MCF 10A (cell line): ENCODE measurements at regions not wholly inside any gene's neighbourhood (a gene's known extent, or its start where the extent isn't known, plus 50 kb on each side); places are given as distances from the start of the nearest gene placed in this dataset.

Experiments
- BruUV-seq: library from RNA; stranded (reverse); fragments of 400-500 nt; replicated peaks from 2 replicates; lab custom pipeline; 2021; lab: Mats Ljungman, UMichigan
- CTCF ChIA-PET: fragments of 300-600 bp; sonication (Branson Sonifier 250); formaldehyde crosslinking; extraction: SDS; loops from one replicate; lab custom pipeline; 2021; ENCODE audit warnings: antibody characterized with exemption, inconsistent platforms; lab: Yijun Ruan, JAX
- POLR2A ChIA-PET: fragments of 300-600, 350-650 bp; sonication (Branson Sonifier 250); formaldehyde crosslinking; extraction: SDS; loops from one replicate; lab custom pipeline; 2020; ENCODE audit warnings: antibody characterized with exemption, inconsistent platforms; lab: Yijun Ruan, JAX
- DNase-seq: peaks from one replicate; pipeline ENCODE4 v3.0.0-alpha.2; 2018; ENCODE audit not compliant: unreplicated experiment
- H3K27ac Mint-ChIP-seq: one replicate; pipeline ENCODE4 v1.8.0; 2022; ENCODE audit warnings: mild to moderate bottlenecking, low read depth, mixed read lengths; ENCODE audit not compliant: unreplicated experiment
- H3K27me3 Mint-ChIP-seq: one replicate; pipeline ENCODE4 v1.8.0; 2022; ENCODE audit warnings: mixed read lengths; ENCODE audit not compliant: insufficient read depth, unreplicated experiment
- H3K36me3 Mint-ChIP-seq: one replicate; pipeline ENCODE4 v1.8.0; 2022; ENCODE audit warnings: mild to moderate bottlenecking, moderate library complexity, mixed read lengths; ENCODE audit not compliant: insufficient read depth, unreplicated experiment
- H3K4me1 Mint-ChIP-seq: one replicate; pipeline ENCODE4 v1.8.0; 2022; ENCODE audit warnings: mixed read lengths; ENCODE audit not compliant: insufficient read depth, unreplicated experiment
- H3K4me3 Mint-ChIP-seq: one replicate; pipeline ENCODE4 v1.8.0; 2022; ENCODE audit warnings: mild to moderate bottlenecking, moderate library complexity, mixed read lengths; ENCODE audit not compliant: unreplicated experiment
- H3K9me3 Mint-ChIP-seq: one replicate; pipeline ENCODE4 v1.8.0; 2022; ENCODE audit warnings: mixed read lengths; ENCODE audit not compliant: unreplicated experiment
- intact Hi-C: fragments of 100-400 bp; cut with micrococcal nuclease; formaldehyde crosslinking; loops from 2 replicates; pipeline ENCODE4 v1.14.1; 2022
- TF ChIP-seq, protein P1 (sequence below): fragments of 200-600 bp; IDR thresholded peaks from one replicate; pipeline ENCODE4 v1.8.0; 2022; ENCODE audit warnings: antibody characterized with exemption, mild to moderate bottlenecking; ENCODE audit not compliant: unreplicated experiment

GRCh38 chr4:106450249-106450648 lies 81.7 kb upstream of the GIMD1 start:
- Mint-ChIP-seq H3K27ac (no peak overlapping the region), H3K9me3 (no peaks in the 10 kb centered on the region), H3K27me3 (no peaks in the 10 kb centered on the region), H3K4me3 (no peak overlapping the region), H3K36me3 (no peaks in the 10 kb centered on the region), H3K4me1 (no peaks in the 10 kb centered on the region)
- DNase-seq: no peak
- ChIA-PET CTCF (interaction anchor here (0.5 kb wide), 1 partner anchor 408 kb away, joined by 3 read pairs; no protein-coding TSS in a partner anchor), POLR2A (no interaction called here)
- intact Hi-C loops: no loop called here
- BruUV-seq: no TSS peak
- TF ChIP-seq, protein P1, sequence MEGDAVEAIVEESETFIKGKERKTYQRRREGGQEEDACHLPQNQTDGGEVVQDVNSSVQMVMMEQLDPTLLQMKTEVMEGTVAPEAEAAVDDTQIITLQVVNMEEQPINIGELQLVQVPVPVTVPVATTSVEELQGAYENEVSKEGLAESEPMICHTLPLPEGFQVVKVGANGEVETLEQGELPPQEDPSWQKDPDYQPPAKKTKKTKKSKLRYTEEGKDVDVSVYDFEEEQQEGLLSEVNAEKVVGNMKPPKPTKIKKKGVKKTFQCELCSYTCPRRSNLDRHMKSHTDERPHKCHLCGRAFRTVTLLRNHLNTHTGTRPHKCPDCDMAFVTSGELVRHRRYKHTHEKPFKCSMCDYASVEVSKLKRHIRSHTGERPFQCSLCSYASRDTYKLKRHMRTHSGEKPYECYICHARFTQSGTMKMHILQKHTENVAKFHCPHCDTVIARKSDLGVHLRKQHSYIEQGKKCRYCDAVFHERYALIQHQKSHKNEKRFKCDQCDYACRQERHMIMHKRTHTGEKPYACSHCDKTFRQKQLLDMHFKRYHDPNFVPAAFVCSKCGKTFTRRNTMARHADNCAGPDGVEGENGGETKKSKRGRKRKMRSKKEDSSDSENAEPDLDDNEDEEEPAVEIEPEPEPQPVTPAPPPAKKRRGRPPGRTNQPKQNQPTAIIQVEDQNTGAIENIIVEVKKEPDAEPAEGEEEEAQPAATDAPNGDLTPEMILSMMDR: no peak

DNA sequence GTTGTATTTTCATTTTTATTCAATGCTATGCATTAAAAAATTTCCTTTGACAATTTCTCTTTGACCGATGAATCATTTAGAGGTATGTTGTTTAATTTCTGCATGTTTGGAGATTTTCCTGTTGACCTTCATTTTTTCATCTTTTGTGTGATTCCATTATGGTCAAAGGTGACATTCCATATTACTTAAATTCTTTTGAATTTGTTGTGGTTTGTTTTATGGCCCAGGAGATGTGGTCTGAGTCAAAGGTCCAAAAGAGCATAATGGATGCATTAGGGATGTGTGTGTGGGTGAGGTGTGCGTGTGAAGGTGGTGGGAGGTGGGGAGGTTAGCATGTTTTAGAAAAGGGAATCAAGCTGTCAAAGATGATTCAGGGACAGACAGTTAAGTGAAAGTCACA lies 76.0 kb upstream of the GIMD1 start:
- no peak overlapping the region for H3K27ac Mint-ChIP-seq
- intact Hi-C loops: no loop called here

GRCh38 chr4:106430797-106431196 lies 62.2 kb upstream of the GIMD1 start:
- intact Hi-C loops: no loop called here
- Mint-ChIP-seq H3K4me1 (no peaks in the 10 kb centered on the region), H3K27me3 (no peaks in the 10 kb centered on the region), H3K4me3 (no peak overlapping the region), H3K9me3 (peaks cover 6% of the 10 kb centered on the region), H3K27ac (no peak overlapping the region), H3K36me3 (no peaks in the 10 kb centered on the region)
- TF ChIP-seq, protein P1: no peak
- POLR2A ChIA-PET: no interaction called here
- BruUV-seq: no TSS peak
- DNase-seq: no peak
- CTCF ChIA-PET: no interaction called here

More for the DNA sequence above, 76.0 kb upstream of the GIMD1 start:
- H3K27me3 Mint-ChIP-seq: no peaks in the 10 kb centered on the region
- ChIA-PET CTCF (interaction anchor here (0.7 kb wide), 1 partner anchor 598 kb away, joined by 3 read pairs; no protein-coding TSS in a partner anchor), POLR2A (no interaction called here)
- no TSS peak for BruUV-seq
- no peaks in the 10 kb centered on the region for H3K9me3 Mint-ChIP-seq
- no peak overlapping the region for H3K4me3 Mint-ChIP-seq
- TF ChIP-seq, protein P1: no peak
- no peaks in the 10 kb centered on the region for H3K4me1 Mint-ChIP-seq
- no peak for DNase-seq
- H3K36me3 Mint-ChIP-seq: no peaks in the 10 kb centered on the region

DNA sequence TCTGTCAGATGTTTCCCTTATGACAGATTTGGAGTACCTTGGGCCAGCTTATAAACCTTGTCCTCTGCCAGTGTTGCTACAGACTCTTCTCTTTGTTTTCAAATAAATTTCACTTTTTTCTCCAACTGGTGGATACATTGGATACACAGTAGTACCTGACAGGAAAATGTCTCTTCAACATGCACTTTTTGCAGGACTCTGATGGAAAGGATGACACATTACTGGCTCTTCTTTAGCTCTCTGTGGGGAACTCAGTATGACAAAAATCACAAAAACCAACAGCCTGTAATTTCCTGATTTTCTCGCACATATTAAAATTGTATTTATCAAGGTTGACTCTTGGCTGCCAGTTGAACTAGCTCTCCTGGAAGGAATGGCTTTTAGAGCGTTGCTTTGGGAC lies 61.3 kb upstream of the GIMD1 start:
- no TSS peak for BruUV-seq

More for the DNA sequence above, 61.3 kb upstream of the GIMD1 start:
- H3K4me3 Mint-ChIP-seq: no peak overlapping the region
- H3K27me3 Mint-ChIP-seq: no peaks in the 10 kb centered on the region
- no peak for DNase-seq
- H3K4me1 Mint-ChIP-seq: no peaks in the 10 kb centered on the region
- peaks cover 6% of the 10 kb centered on the region for H3K9me3 Mint-ChIP-seq
- TF ChIP-seq, protein P1: no peak
- intact Hi-C loops: no loop called here
- CTCF ChIA-PET: interaction anchor here (0.6 kb wide), 1 partner anchor 663 kb away, joined by 4 read pairs; no protein-coding TSS in a partner anchor
- POLR2A ChIA-PET: no interaction called here
- no peak overlapping the region for H3K27ac Mint-ChIP-seq
- H3K36me3 Mint-ChIP-seq: no peaks in the 10 kb centered on the region
